ENCODE measurements at regions not wholly inside any gene's neighbourhood (a gene's known extent, or its start where the extent isn't known, plus 50 kb on each side); places are given as distances from the start of the nearest gene placed in this dataset.

GRCh38 chr2:172181840-172182239 lies 79.1 kb upstream of the DLX2 start:
- peaks cover 11% of the 10 kb centered on the region for H3K4me1 ChIP-seq (ENCODE audit: insufficient read depth, low read length)
- H3K27me3 ChIP-seq (ENCODE audit: insufficient read depth, low read length): no peaks in the 10 kb centered on the region
- no peak overlapping the region for H3K4me3 ChIP-seq (ENCODE audit: low read length)
- no peaks in the 10 kb centered on the region for H3K36me3 ChIP-seq (ENCODE audit: insufficient read depth, low read length)
- H2AFZ ChIP-seq (ENCODE audit: low read depth, low read length): peak overlapping the region; percentile 8
- no peaks in the 10 kb centered on the region for H3K9me3 ChIP-seq (ENCODE audit: low read length)

- Histone ChIP-seq H3K9me3 (ENCODE audit: low read length) (no peaks in the 10 kb centered on the region), H3K36me3 (ENCODE audit: insufficient read depth, low read length) (no peaks in the 10 kb centered on the region), H3K4me3 (ENCODE audit: low read length) (no peak overlapping the region), H3K27me3 (ENCODE audit: insufficient read depth, low read length) (no peaks in the 10 kb centered on the region), H3K4me1 (ENCODE audit: insufficient read depth, low read length) (peaks cover 11% of the 10 kb centered on the region), H2AFZ (ENCODE audit: low read depth, low read length) (no peak overlapping the region)
These were observed 79.9 kb upstream of the DLX2 start for GRCh38 chr2:172182624-172183023.

GRCh38 chr2:172193331-172194089 lies 90.8 kb upstream of the DLX2 start:
- Histone ChIP-seq H3K4me3 (ENCODE audit: low read length) (no peak overlapping the region), H2AFZ (ENCODE audit: low read depth, low read length) (no peak overlapping the region), H3K9me3 (ENCODE audit: low read length) (peaks cover 8% of the 10 kb centered on the region), H3K36me3 (ENCODE audit: insufficient read depth, low read length) (no peaks in the 10 kb centered on the region), H3K27me3 (ENCODE audit: insufficient read depth, low read length) (no peaks in the 10 kb centered on the region), H3K4me1 (ENCODE audit: insufficient read depth, low read length) (no peaks in the 10 kb centered on the region)

- no peak overlapping the region for H3K4me3 ChIP-seq (ENCODE audit: low read length)
- no peak overlapping the region for H2AFZ ChIP-seq (ENCODE audit: low read depth, low read length)
- no peaks in the 10 kb centered on the region for H3K36me3 ChIP-seq (ENCODE audit: insufficient read depth, low read length)
- no peaks in the 10 kb centered on the region for H3K27me3 ChIP-seq (ENCODE audit: insufficient read depth, low read length)
- H3K4me1 ChIP-seq (ENCODE audit: insufficient read depth, low read length): no peaks in the 10 kb centered on the region
- peaks cover 17% of the 10 kb centered on the region for H3K9me3 ChIP-seq (ENCODE audit: low read length)
These were observed 93.2 kb upstream of the DLX2 start for GRCh38 chr2:172195836-172196376.

GRCh38 chr2:172196768-172197431 lies 94.2 kb upstream of the DLX2 start:
- no peaks in the 10 kb centered on the region for H3K36me3 ChIP-seq (ENCODE audit: insufficient read depth, low read length)
- H2AFZ ChIP-seq (ENCODE audit: low read depth, low read length): no peak overlapping the region
- H3K27me3 ChIP-seq (ENCODE audit: insufficient read depth, low read length): no peaks in the 10 kb centered on the region
- no peaks in the 10 kb centered on the region for H3K4me1 ChIP-seq (ENCODE audit: insufficient read depth, low read length)
- peaks cover 20% of the 10 kb centered on the region for H3K9me3 ChIP-seq (ENCODE audit: low read length)
- no peak overlapping the region for H3K4me3 ChIP-seq (ENCODE audit: low read length)

- H3K36me3 ChIP-seq (ENCODE audit: insufficient read depth, low read length): no peaks in the 10 kb centered on the region
- H3K4me1 ChIP-seq (ENCODE audit: insufficient read depth, low read length): no peaks in the 10 kb centered on the region
- H3K27me3 ChIP-seq (ENCODE audit: insufficient read depth, low read length): no peaks in the 10 kb centered on the region
- no peak overlapping the region for H3K4me3 ChIP-seq (ENCODE audit: low read length)
- H3K9me3 ChIP-seq (ENCODE audit: low read length): peaks cover 20% of the 10 kb centered on the region
- H2AFZ ChIP-seq (ENCODE audit: low read depth, low read length): no peak overlapping the region
These were observed 95.7 kb upstream of the DLX2 start for GRCh38 chr2:172198361-172198760.

- no peaks in the 10 kb centered on the region for H3K27me3 ChIP-seq (ENCODE audit: insufficient read depth, low read length)
- H3K9me3 ChIP-seq (ENCODE audit: low read length): peaks cover 17% of the 10 kb centered on the region
- H3K4me1 ChIP-seq (ENCODE audit: insufficient read depth, low read length): no peaks in the 10 kb centered on the region
- H3K4me3 ChIP-seq (ENCODE audit: low read length): no peak overlapping the region
- no peaks in the 10 kb centered on the region for H3K36me3 ChIP-seq (ENCODE audit: insufficient read depth, low read length)
- H2AFZ ChIP-seq (ENCODE audit: low read depth, low read length): no peak overlapping the region
These were observed 96.2 kb upstream of the DLX2 start for GRCh38 chr2:172198908-172199307.

GRCh38 chr2:172200495-172201085 lies 97.9 kb upstream of the DLX2 start:
- Histone ChIP-seq H3K9me3 (ENCODE audit: low read length) (peaks cover 14% of the 10 kb centered on the region), H3K4me1 (ENCODE audit: insufficient read depth, low read length) (no peaks in the 10 kb centered on the region), H3K4me3 (ENCODE audit: low read length) (no peak overlapping the region), H3K27me3 (ENCODE audit: insufficient read depth, low read length) (no peaks in the 10 kb centered on the region), H2AFZ (ENCODE audit: low read depth, low read length) (no peak overlapping the region), H3K36me3 (ENCODE audit: insufficient read depth, low read length) (no peaks in the 10 kb centered on the region)

- no peak overlapping the region for H3K4me3 ChIP-seq (ENCODE audit: low read length)
- H2AFZ ChIP-seq (ENCODE audit: low read depth, low read length): no peak overlapping the region
- H3K36me3 ChIP-seq (ENCODE audit: insufficient read depth, low read length): no peaks in the 10 kb centered on the region
- H3K9me3 ChIP-seq (ENCODE audit: low read length): peaks cover 9% of the 10 kb centered on the region
- no peaks in the 10 kb centered on the region for H3K4me1 ChIP-seq (ENCODE audit: insufficient read depth, low read length)
- no peaks in the 10 kb centered on the region for H3K27me3 ChIP-seq (ENCODE audit: insufficient read depth, low read length)
These were observed 101.6 kb upstream of the DLX2 start for GRCh38 chr2:172204309-172204708.

GRCh38 chr2:172204762-172205161 lies 102.1 kb upstream of the DLX2 start:
- H3K27me3 ChIP-seq (ENCODE audit: insufficient read depth, low read length): no peaks in the 10 kb centered on the region
- H2AFZ ChIP-seq (ENCODE audit: low read depth, low read length): no peak overlapping the region
- no peaks in the 10 kb centered on the region for H3K4me1 ChIP-seq (ENCODE audit: insufficient read depth, low read length)
- H3K9me3 ChIP-seq (ENCODE audit: low read length): peaks cover 9% of the 10 kb centered on the region
- H3K36me3 ChIP-seq (ENCODE audit: insufficient read depth, low read length): no peaks in the 10 kb centered on the region
- H3K4me3 ChIP-seq (ENCODE audit: low read length): no peak overlapping the region

- Histone ChIP-seq H3K27me3 (ENCODE audit: insufficient read depth, low read length) (no peaks in the 10 kb centered on the region), H3K4me3 (ENCODE audit: low read length) (no peak overlapping the region), H3K4me1 (ENCODE audit: insufficient read depth, low read length) (no peaks in the 10 kb centered on the region), H3K9me3 (ENCODE audit: low read length) (peaks cover 4% of the 10 kb centered on the region), H3K36me3 (ENCODE audit: insufficient read depth, low read length) (no peaks in the 10 kb centered on the region), H2AFZ (ENCODE audit: low read depth, low read length) (no peak overlapping the region)
These were observed 102.6 kb upstream of the DLX2 start for GRCh38 chr2:172205292-172205691.

- Histone ChIP-seq H3K27me3 (ENCODE audit: insufficient read depth, low read length) (no peaks in the 10 kb centered on the region), H2AFZ (ENCODE audit: low read depth, low read length) (no peak overlapping the region), H3K4me3 (ENCODE audit: low read length) (no peak overlapping the region), H3K4me1 (ENCODE audit: insufficient read depth, low read length) (peaks cover under 1% of the 10 kb centered on the region), H3K36me3 (ENCODE audit: insufficient read depth, low read length) (no peaks in the 10 kb centered on the region), H3K9me3 (ENCODE audit: low read length) (peaks cover 2% of the 10 kb centered on the region)
These were observed 105.2 kb upstream of the DLX2 start for GRCh38 chr2:172207911-172208310.

GRCh38 chr2:172208791-172209325 lies 106.2 kb upstream of the DLX2 start:
- no peak overlapping the region for H3K4me3 ChIP-seq (ENCODE audit: low read length)
- peaks cover 10% of the 10 kb centered on the region for H3K4me1 ChIP-seq (ENCODE audit: insufficient read depth, low read length)
- no peaks in the 10 kb centered on the region for H3K36me3 ChIP-seq (ENCODE audit: insufficient read depth, low read length)
- peaks cover 2% of the 10 kb centered on the region for H3K9me3 ChIP-seq (ENCODE audit: low read length)
- no peaks in the 10 kb centered on the region for H3K27me3 ChIP-seq (ENCODE audit: insufficient read depth, low read length)
- no peak overlapping the region for H2AFZ ChIP-seq (ENCODE audit: low read depth, low read length)
